OCI-LY7 (cell line): ENCODE measurements at regions not wholly inside any gene's neighbourhood (a gene's known extent, or its start where the extent isn't known, plus 50 kb on each side); places are given as distances from the start of the nearest gene placed in this dataset.

Source experiments
- BruUV-seq: library from RNA; stranded (reverse); fragments of 400-500 nt; replicated peaks from 2 replicates; lab custom pipeline; 2021; lab: Mats Ljungman, UMichigan
- CTCF ChIA-PET: fragments of 300-600 bp; sonication (Branson Sonifier 250); formaldehyde crosslinking; loops from one replicate; lab custom pipeline; 2022; ENCODE audit warnings: antibody characterized with exemption; ENCODE audit not compliant: unreplicated experiment; lab: Charles Lee
- POLR2A ChIA-PET: fragments of 300-600 bp; sonication (Branson Sonifier 250); formaldehyde crosslinking; loops from one replicate; lab custom pipeline; 2022; ENCODE audit warnings: antibody characterized with exemption; lab: Charles Lee
- DNase-seq: peaks from one replicate; pipeline ENCODE4 v3.0.0-alpha.2; 2015; ENCODE audit warnings: low spot score
- H2AFZ ChIP-seq: fragments of 200-600 bp; sonication (generic), shearing (Covaris generic); 2 replicates; pipeline ENCODE4 v1.6.1; 2014; ENCODE audit warnings: mild to moderate bottlenecking, antibody characterized with exemption, low read length, moderate library complexity
- H3K27ac ChIP-seq: fragments of 200-600 bp; sonication (generic); 2 replicates; pipeline ENCODE4 v1.5.1; 2014; ENCODE audit warnings: mixed run types, low read depth, mild to moderate bottlenecking, moderate library complexity, low read length, inconsistent platforms; ENCODE audit not compliant: poor library complexity, severe bottlenecking
- H3K36me3 ChIP-seq: fragments of 200-600 bp; sonication (generic); 2 replicates; pipeline ENCODE4 v1.6.1; 2014; ENCODE audit warnings: mild to moderate bottlenecking, antibody characterized with exemption, low read length, moderate library complexity, mixed read lengths; ENCODE audit not compliant: insufficient read depth
- H3K4me1 ChIP-seq: fragments of 200-600 bp; sonication (generic); 2 replicates; pipeline ENCODE4 v1.5.1; 2014; ENCODE audit warnings: mild to moderate bottlenecking, low read length; ENCODE audit not compliant: insufficient read depth, poor library complexity, severe bottlenecking
- H3K4me2 ChIP-seq: fragments of 200-600 bp; sonication (generic); 2 replicates; pipeline ENCODE4 v1.6.1; 2014; ENCODE audit warnings: mild to moderate bottlenecking, low read length
- H3K4me3 ChIP-seq: fragments of 200-600 bp; sonication (generic); 2 replicates; pipeline ENCODE4 v1.5.1; 2014; ENCODE audit warnings: mild to moderate bottlenecking, low read depth, low read length; ENCODE audit not compliant: poor library complexity, severe bottlenecking
- H3K79me2 ChIP-seq: fragments of 200-600 bp; sonication (generic); 2 replicates; pipeline ENCODE4 v1.6.1; 2016; ENCODE audit warnings: low read depth, mild to moderate bottlenecking, low read length, moderate library complexity, mixed read lengths; ENCODE audit not compliant: insufficient read depth
- H3K9me2 ChIP-seq: fragments of 200-600 bp; sonication (generic); 2 replicates; pipeline ENCODE4 v1.6.1; 2016; ENCODE audit warnings: mild to moderate bottlenecking, low read length, mixed read lengths; ENCODE audit not compliant: insufficient read depth
- H3K9me3 ChIP-seq: fragments of 200-600 bp; sonication (generic); 2 replicates; pipeline ENCODE4 v1.6.1; 2014; ENCODE audit warnings: mild to moderate bottlenecking, mixed run types, low read length, mixed read lengths
- H4K20me1 ChIP-seq: fragments of 200-600 bp; sonication (generic); 2 replicates; pipeline ENCODE4 v1.6.1; 2014; ENCODE audit warnings: mild to moderate bottlenecking, antibody characterized with exemption, low read length, moderate library complexity, mixed read lengths; ENCODE audit not compliant: insufficient read depth
- EZH2phosphoT487 ChIP-seq: fragments of 200-600 bp; sonication (generic); IDR thresholded peaks from 2 replicates; pipeline ENCODE4 v1.6.1; 2018; ENCODE audit warnings: low read depth, borderline replicate concordance, mild to moderate bottlenecking, mixed run types, antibody characterized with exemption, low read length, moderate library complexity, mixed read lengths
- intact Hi-C: fragments of 100-400 bp; cut with micrococcal nuclease; formaldehyde crosslinking; loops from one replicate; pipeline ENCODE4 v1.10.0; 2022; ENCODE audit not compliant: unreplicated experiment
- TF ChIP-seq, protein P1 (sequence below): fragments of 200-600 bp; sonication (generic); conservative IDR thresholded peaks from 2 replicates; pipeline ENCODE4 v1.5.1; 2014; ENCODE audit warnings: mild to moderate bottlenecking, antibody characterized with exemption, low read length, moderate library complexity, mixed read lengths

DNA sequence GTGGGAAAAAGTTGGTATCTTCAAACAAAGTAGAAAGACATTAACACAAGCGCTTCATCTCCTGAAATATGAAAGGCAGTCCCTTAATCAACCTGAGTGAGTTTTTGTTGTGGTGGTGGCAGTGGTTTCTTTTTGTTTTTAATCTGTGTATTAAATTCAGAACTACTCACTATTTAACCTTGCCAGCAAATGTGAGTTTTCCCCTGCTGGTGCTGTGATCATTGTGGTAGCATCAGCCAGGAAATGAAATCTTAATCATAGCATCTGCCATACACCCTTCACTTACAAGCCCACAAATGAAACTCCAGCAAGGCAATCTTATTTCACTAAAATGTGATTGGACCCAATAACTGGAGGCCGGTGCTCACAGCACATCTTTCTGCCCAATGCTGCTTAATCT, 229.7 kb downstream of the SHOX2 start:
- Histone ChIP-seq H4K20me1 (no peaks in the 10 kb centered on the region), H3K79me2 (no peaks in the 10 kb centered on the region), H3K27ac (no peak overlapping the region), H3K9me2 (no peaks in the 10 kb centered on the region), H3K9me3 (no peaks in the 10 kb centered on the region), H2AFZ (no peak overlapping the region), H3K4me3 (no peak overlapping the region), H3K4me1 (no peaks in the 10 kb centered on the region), H3K36me3 (no peaks in the 10 kb centered on the region), H3K4me2 (no peak overlapping the region)
- ChIA-PET CTCF (no interaction called here), POLR2A (no interaction called here)
- no TSS peak for BruUV-seq
- no peak for DNase-seq
- intact Hi-C loops: no loop called here
- no peak for TF ChIP-seq EZH2phosphoT487
- TF ChIP-seq, protein P1, sequence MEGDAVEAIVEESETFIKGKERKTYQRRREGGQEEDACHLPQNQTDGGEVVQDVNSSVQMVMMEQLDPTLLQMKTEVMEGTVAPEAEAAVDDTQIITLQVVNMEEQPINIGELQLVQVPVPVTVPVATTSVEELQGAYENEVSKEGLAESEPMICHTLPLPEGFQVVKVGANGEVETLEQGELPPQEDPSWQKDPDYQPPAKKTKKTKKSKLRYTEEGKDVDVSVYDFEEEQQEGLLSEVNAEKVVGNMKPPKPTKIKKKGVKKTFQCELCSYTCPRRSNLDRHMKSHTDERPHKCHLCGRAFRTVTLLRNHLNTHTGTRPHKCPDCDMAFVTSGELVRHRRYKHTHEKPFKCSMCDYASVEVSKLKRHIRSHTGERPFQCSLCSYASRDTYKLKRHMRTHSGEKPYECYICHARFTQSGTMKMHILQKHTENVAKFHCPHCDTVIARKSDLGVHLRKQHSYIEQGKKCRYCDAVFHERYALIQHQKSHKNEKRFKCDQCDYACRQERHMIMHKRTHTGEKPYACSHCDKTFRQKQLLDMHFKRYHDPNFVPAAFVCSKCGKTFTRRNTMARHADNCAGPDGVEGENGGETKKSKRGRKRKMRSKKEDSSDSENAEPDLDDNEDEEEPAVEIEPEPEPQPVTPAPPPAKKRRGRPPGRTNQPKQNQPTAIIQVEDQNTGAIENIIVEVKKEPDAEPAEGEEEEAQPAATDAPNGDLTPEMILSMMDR: no peak

DNA sequence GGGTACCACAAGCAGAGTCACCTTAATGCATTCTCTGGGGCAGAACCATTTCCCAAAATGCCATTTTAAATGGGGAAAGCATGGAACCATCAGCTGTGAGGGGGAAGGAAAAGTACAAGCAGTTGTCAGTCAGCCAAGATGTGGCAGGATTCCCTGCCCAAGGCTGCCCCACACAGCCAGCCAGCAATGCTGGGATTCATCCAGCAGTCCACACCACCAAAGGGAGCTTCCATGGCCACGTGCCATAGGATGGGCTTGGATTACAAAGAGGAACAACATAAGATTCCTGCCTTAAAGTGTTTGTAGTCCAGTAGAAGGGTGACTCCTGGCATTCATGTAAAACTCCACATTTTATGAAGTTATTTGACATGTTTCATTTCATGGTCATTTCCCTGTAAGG, 233.3 kb downstream of the SHOX2 start:
- no peaks in the 10 kb centered on the region for H3K9me3 ChIP-seq
- H3K36me3 ChIP-seq: no peaks in the 10 kb centered on the region
- no peak overlapping the region for H3K4me2 ChIP-seq
- H2AFZ ChIP-seq: no peak overlapping the region
- CTCF ChIA-PET: no interaction called here
- no peak overlapping the region for H3K27ac ChIP-seq
- POLR2A ChIA-PET: interaction anchor here (0.6 kb wide), 1 partner anchor 99 kb away, joined by 3 read pairs; no protein-coding TSS in a partner anchor
- H3K4me3 ChIP-seq: no peak overlapping the region
- H3K9me2 ChIP-seq: no peaks in the 10 kb centered on the region
- H3K79me2 ChIP-seq: no peaks in the 10 kb centered on the region
- TF ChIP-seq, protein P1: no peak
- TF ChIP-seq EZH2phosphoT487: no peak
- intact Hi-C loops: no loop called here
- BruUV-seq: no TSS peak
- no peak for DNase-seq
- H4K20me1 ChIP-seq: no peaks in the 10 kb centered on the region
- no peaks in the 10 kb centered on the region for H3K4me1 ChIP-seq

DNA sequence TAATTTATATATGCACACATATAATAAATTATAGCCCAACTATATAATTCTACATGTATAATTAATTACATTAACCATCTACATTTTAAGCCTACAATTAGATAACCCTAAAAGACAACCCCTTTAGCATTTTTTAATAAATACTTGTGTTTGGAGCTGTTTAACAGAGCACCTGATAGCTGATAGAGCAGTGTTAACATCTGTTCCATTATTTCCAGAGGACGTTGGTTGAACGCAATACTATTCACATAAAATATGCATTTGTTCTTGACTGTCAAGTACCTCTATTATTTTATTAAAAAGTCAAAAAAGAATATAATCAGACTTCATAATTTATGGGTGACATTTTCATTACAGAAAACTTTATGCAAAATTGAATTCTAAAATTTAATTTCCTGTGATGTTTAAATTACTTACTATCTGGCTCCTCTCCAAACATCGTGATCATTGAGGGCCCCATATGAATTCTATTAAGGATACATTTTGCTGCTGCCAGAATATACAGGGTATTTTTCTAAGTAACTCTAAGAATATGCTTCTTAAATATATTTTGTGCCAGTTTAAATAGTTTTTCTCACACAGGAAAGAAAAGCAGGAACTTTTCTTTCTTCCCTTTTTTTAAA, 234.3 kb downstream of the SHOX2 start:
- no peaks in the 10 kb centered on the region for H3K9me3 ChIP-seq
- POLR2A ChIA-PET: no interaction called here
- H3K4me3 ChIP-seq: no peak overlapping the region
- BruUV-seq: no TSS peak
- H3K4me1 ChIP-seq: no peaks in the 10 kb centered on the region
- no peaks in the 10 kb centered on the region for H3K36me3 ChIP-seq
- no peak overlapping the region for H2AFZ ChIP-seq
- H3K27ac ChIP-seq: no peak overlapping the region
- H4K20me1 ChIP-seq: no peaks in the 10 kb centered on the region
- H3K4me2 ChIP-seq: no peak overlapping the region
- intact Hi-C loops: no loop called here
- H3K79me2 ChIP-seq: no peaks in the 10 kb centered on the region
- CTCF ChIA-PET: no interaction called here
- no peaks in the 10 kb centered on the region for H3K9me2 ChIP-seq
- no peak for DNase-seq
- no peak for TF ChIP-seq EZH2phosphoT487
- TF ChIP-seq, protein P1: no peak
